EL (cell line): ENCODE measurements at regions not wholly inside any gene's neighbourhood (a gene's known extent, or its start where the extent isn't known, plus 50 kb on each side); places are given as distances from the start of the nearest gene placed in this dataset.
"Not testable (repeated sequence)": the region's sequence is repeated elsewhere in the genome, so short reads cannot be mapped to it uniquely, and the experiment has no call there.

Experiments
- DNase-seq: peaks from one replicate; pipeline ENCODE4 v3.0.0-alpha.2; 2016

- DNase-seq: no peak
These were observed 66.0 kb upstream of the PAX7 start for GRCh38 chr1:18564676-18565075.

GRCh38 chr1:18565321-18565720, 65.3 kb upstream of the PAX7 start:
- DNase-seq: no peak

- DNase-seq: no peak
These were observed 62.2 kb upstream of the PAX7 start for GRCh38 chr1:18568489-18568888.

GRCh38 chr1:18569251-18569650, 61.4 kb upstream of the PAX7 start:
- DNase-seq: no peak

GRCh38 chr1:18569811-18570545, 60.7 kb upstream of the PAX7 start:
- DNase-seq: no peak

- no peak for DNase-seq
These were observed 59.4 kb upstream of the PAX7 start for GRCh38 chr1:18571275-18571674.

- no peak for DNase-seq
These were observed 58.4 kb upstream of the PAX7 start for GRCh38 chr1:18572022-18572880.

GRCh38 chr1:18573170-18573569, 57.5 kb upstream of the PAX7 start:
- no peak for DNase-seq

GRCh38 chr1:18574754-18575153, 55.9 kb upstream of the PAX7 start:
- DNase-seq: no peak

GRCh38 chr1:18575620-18576019, 55.0 kb upstream of the PAX7 start:
- DNase-seq: no peak

GRCh38 chr1:18578271-18578670, 52.4 kb upstream of the PAX7 start:
- no peak for DNase-seq

- DNase-seq: not testable (repeated sequence)
These were observed 51.4 kb upstream of the PAX7 start for GRCh38 chr1:18579267-18579666.

GRCh38 chr1:18580047-18580446, 50.6 kb upstream of the PAX7 start:
- DNase-seq: no peak

GRCh38 chr1:18580691-18581419, 49.8 kb upstream of the PAX7 start:
- no peak for DNase-seq
